Stimulated activated CD4-positive, alpha-beta T cell treated with anti-CD3 and anti-CD28 coated beads, TNF-alpha, amount 100 ng/mL, for 48 hours (primary cell): ENCODE measurements at regions not wholly inside any gene's neighbourhood (a gene's known extent, or its start where the extent isn't known, plus 50 kb on each side); places are given as distances from the start of the nearest gene placed in this dataset.

Experiments
- DNase-seq, 3 donors: peaks; one replicate each; pipeline ENCODE4 v3.0.0-alpha.2; 2020; ENCODE audit warnings: low read depth in 3 of 3

DNA sequence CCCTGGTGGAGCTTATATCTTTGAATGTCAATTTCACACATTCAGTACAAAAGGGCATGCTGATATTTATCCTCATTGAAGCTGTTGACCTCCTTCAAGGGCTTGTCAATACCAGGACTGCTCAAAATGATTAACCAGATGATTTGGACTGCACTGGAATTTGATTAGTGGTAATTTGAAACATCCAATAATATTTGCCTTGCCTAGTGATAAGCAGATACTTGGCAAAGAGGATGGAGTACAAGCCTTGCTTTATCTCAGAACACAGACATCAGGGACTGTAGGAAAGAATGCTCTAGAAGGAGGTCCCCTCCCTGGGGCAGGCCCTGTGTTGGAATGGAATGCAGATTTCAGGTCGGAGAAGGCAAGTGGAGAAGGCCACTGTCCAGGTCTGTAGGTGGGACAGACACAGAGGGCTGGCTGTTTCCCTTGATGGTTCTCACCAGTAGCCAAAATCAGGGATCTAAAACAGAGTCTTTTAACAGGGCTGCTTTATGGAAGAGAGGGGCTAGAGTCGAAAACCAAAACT is 64.8 kb upstream of the ZNF648 start:
- DNase-seq = no peak

DNA sequence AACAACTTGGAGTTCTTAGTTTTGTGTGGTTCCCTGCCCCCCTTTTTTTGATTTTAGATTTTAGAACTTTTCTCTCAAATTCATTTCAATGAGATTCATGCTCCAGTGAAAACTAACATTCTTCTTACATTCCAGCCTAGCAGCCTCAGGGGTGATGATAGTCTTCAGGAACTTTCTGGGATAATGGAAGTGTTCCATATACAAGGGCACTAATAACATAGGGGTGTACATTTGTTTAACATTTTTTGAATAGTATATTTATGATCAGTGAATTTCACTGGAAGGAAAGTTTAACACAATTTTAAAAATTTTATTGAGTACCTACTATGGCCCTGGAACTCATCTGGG is 61.4 kb upstream of the ZNF648 start:
- no peak for DNase-seq

DNA sequence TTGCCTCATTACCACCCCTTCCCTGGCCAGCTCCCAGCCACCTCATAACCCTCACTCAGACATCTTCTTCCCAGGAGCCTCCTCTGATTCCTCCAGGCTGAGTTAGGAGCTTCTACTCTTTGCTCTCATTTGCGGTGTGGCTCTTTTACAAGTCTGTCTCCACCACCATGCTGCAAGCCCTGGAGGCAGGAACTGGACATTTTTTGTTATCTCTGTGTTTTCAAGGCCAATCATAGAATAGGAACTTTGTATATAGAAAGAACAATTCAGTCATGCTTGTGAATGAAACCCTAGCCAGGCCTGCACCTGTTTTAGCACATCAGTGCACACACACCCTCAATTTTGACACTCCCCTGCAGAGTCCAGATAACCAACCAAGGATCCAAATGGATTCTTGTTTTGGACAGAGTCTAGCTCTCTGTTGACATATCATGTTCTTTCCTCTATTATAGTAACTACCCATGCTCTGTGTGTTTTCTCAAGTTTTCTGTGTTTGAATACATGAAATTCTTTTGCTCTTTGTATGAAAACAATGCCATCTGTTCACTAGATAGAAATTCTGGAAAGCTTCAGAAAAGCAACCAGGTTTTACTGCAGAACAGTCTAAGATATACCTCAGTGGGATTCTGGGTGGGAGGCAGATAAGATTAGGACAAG is 60.9 kb upstream of the ZNF648 start:
- no peak for DNase-seq

DNA sequence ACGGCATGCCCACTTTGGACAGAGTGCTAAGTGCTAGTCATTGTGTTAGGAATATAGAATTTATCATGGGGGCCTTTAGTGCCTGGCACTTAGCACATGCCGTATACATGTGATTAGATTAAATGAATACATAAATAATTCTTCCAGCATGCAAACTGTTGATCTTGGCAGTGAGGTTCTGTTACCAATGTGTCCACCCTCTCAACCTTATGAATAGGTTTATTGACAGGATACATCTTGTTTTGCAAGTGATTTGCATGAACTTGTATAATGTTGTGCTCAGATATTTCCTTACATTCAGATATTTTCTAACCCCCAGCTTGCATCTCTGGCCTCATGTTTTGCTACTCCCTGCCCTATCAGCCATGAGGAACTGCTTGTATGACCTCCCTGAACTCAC is 60.3 kb upstream of the ZNF648 start:
- no peak for DNase-seq

DNA sequence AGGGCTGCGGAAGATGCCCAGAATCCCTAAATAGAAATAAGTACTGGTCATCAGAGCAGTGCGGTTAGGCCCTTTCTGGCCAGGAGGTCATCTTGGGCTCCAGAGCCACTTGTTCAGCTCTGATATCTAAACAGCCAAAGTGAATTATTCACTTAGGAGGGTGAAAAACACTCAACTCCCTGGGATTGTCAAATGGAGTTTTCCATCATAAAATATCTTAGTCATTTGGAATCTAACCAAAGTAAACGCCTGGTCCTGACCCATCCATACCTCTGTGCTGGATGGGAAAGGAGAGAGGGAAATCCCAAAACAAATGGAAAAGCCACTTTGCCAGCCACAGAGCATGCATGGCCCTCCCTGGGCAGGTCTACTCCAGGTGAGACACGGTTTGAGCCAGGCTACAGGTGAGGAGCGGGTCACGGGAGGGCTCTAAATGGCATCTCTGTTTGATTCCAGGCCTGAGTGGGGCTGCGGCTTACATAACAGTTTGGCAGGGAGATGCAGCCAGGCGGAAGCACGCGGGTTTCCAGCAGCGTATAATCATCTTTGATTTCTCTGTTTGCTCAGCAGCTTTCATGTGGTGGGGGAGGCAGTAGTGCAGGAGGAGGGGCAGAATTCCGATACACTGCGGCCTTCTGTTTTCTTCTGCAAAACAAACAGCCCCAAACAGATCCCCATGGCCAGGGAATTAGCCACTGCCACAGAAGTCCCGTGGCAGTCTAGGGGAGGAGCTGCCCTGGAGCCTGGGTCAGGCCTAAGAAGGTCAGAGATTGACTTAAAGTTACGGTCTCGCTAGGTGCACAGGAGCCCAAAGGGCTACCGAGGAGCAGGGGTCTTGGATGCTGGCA is 59.1 kb upstream of the ZNF648 start:
- DNase-seq = no peak

DNA sequence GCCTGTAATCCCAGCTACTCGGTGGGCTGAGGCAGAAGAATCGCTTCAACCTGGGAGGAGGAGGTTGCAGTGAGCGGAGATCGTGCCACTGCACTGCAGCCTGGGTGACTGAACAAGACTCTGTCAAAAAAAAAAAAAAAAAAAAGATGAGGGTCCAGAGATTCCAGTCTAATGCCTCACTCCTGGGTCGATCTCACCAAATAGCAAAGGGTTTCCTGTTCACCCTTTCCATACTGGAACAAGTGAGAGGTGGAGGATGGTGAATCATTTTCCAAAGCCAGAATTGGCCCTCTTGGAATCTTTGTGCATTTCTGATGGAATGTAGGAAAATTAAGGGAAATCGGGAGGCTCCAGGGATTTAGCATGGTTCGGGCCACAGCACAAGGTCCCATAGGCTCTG is 58.1 kb upstream of the ZNF648 start:
- DNase-seq = no peak

DNA sequence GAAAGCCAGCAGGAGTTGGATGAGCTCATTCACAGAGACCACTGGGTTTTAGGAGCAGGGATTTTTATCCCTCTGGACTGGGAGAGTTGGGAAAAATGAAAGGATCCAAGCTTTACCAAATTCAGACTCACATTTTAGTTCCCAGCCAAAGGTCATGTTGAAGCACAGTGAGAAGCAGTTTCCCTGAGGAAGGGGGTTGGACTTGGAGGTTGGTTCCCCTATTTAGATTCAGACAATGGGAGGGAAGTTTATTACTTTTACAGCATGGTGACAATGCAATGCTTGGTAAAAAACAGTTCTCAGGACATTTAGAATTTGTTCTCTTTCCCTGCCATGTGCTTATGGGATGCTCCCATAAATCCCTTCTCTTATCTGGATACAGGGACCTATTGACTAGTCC is 57.3 kb upstream of the ZNF648 start:
- DNase-seq = no peak

DNA sequence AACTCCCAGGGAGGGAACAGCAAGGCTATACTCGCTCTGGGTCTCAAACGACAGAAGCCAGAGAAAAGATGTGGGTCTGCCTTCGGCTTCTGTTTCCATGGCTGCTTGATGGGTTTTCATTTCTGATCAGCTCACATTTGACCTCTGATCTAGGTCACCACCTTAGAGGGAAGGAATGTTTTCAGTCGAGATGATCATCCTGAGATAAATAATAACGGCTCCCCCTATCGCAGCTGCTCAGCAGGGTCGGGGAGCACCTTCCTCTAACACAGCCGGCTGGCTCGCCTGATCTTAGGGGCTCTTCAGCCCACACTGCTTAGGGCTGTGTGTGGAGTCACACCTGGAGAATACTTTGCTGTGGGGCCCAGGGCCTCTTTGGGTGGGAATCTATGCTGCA is 53.1 kb upstream of the ZNF648 start:
- DNase-seq = no peak

DNA sequence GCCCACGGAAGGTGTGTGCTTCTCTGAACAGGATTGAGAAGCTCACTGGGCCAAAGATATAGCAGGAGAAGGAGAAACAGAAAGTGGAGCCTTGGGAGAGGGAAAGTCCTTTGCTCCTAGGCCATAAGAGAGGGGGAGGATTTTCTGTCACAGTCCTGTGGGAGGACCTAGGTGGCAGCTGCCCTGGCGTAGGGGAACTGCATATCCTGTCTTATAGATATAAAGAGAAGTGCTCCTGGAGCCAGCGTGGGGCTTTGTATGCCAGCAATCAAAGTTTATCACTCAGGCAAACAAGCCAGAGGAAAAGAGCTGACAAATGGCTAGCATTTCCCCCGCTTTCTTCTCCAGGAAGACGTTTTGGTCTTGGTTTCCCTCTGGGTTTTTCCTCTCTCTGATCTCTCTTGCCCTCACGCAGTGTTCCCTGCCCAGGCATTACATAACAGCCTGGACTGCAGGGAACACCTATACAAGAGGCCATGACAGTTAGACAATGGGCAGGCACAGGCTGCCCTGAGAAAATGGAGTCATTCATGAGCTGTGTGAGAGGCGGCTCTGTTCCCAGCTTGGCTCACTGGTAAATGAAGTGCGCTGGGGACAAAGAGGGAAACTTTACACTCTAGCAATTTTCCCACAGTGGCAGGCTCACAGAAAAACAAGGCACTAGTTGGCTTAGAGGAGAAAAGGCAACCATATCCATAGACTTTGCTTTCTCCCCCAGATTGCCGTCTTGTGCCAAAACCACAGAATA is 52.5 kb upstream of the ZNF648 start:
- no peak for DNase-seq

DNA sequence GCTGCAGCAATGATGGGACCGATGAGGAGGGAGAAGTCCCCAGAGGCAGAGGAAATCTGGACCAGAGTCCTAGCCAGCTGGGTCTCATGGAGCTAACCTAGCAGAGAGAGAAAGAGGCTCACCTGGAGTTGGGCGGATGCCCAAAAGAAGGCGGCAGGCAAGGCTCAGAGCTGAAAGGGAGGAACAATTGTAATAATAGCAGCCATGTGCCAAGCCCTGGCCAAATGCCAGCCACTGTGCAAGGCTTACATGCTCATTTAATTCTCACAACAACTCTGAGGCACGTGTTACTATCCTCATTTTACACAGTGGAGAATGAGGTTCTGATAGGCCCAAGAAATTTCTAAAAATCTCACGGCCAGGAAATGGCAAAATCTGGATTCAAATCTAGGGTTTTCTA is 50.0 kb upstream of the ZNF648 start:
- DNase-seq = no peak
